ENCODE measurements at regions not wholly inside any gene's neighbourhood (a gene's known extent, or its start where the extent isn't known, plus 50 kb on each side); places are given as distances from the start of the nearest gene placed in this dataset.

- TF ChIP-seq, protein P1, sequence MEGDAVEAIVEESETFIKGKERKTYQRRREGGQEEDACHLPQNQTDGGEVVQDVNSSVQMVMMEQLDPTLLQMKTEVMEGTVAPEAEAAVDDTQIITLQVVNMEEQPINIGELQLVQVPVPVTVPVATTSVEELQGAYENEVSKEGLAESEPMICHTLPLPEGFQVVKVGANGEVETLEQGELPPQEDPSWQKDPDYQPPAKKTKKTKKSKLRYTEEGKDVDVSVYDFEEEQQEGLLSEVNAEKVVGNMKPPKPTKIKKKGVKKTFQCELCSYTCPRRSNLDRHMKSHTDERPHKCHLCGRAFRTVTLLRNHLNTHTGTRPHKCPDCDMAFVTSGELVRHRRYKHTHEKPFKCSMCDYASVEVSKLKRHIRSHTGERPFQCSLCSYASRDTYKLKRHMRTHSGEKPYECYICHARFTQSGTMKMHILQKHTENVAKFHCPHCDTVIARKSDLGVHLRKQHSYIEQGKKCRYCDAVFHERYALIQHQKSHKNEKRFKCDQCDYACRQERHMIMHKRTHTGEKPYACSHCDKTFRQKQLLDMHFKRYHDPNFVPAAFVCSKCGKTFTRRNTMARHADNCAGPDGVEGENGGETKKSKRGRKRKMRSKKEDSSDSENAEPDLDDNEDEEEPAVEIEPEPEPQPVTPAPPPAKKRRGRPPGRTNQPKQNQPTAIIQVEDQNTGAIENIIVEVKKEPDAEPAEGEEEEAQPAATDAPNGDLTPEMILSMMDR (IDR thresholded peaks at IDR 0.05; ENCODE audit: insufficient read depth, missing control alignments): no peak
- DNase-seq (ENCODE audit: insufficient read length, low spot score): no peak
- FAIRE-seq: no peak
Measured at GRCh38 chr22:27635435-27635834, 166.1 kb downstream of the MN1 start.

GRCh38 chr22:27635852-27636251, 165.7 kb downstream of the MN1 start:
- TF ChIP-seq, protein P1 (IDR thresholded peaks at IDR 0.05; ENCODE audit: insufficient read depth, missing control alignments): no peak
- no peak for DNase-seq (ENCODE audit: insufficient read length, low spot score)
- no peak for FAIRE-seq

DNA sequence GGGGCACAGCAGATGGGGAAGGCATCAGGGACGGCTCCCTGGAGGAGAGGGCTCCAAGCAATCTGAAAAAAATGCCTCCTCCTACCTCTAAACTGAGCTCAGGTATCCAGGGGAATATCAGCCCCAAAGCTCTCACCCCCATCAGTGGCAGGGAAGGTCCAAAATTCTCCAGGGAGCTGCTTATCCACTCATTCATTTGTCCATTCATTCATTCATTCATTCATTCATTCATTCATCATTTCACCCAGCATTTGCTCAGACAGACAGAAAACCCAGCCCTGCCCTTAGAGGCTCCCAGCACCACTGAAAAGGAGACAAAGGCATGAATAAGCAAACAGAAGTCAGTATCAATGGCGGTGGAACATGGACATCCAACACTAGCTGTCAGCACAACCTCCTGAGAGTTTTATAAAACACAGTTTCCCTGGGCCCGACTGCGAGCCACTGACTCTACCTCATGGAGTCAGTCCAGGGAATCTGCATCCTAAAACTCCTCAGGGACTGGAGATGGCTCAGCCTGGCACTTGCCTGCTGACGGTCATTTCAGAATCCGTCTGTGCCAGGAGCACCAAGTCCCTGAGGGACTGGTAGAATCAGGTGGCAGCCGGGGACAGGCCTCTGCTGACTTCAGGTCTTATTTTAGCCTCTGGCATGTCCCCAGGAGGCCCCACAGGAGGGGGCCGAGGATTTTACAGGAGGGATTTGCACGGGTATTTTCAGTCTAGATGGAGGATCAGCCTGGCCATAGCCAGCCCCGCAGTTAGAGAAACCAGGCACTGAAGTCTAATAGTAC, 164.6 kb downstream of the MN1 start:
- DNase-seq (ENCODE audit: insufficient read length, low spot score): no peak
- FAIRE-seq: no peak
- TF ChIP-seq, protein P1 (IDR thresholded peaks at IDR 0.05; ENCODE audit: insufficient read depth, missing control alignments): no peak

GRCh38 chr22:27637604-27638003, 164.0 kb downstream of the MN1 start:
- DNase-seq (ENCODE audit: insufficient read length, low spot score): no peak
- TF ChIP-seq, protein P1 (IDR thresholded peaks at IDR 0.05; ENCODE audit: insufficient read depth, missing control alignments): no peak
- FAIRE-seq: no peak

DNA sequence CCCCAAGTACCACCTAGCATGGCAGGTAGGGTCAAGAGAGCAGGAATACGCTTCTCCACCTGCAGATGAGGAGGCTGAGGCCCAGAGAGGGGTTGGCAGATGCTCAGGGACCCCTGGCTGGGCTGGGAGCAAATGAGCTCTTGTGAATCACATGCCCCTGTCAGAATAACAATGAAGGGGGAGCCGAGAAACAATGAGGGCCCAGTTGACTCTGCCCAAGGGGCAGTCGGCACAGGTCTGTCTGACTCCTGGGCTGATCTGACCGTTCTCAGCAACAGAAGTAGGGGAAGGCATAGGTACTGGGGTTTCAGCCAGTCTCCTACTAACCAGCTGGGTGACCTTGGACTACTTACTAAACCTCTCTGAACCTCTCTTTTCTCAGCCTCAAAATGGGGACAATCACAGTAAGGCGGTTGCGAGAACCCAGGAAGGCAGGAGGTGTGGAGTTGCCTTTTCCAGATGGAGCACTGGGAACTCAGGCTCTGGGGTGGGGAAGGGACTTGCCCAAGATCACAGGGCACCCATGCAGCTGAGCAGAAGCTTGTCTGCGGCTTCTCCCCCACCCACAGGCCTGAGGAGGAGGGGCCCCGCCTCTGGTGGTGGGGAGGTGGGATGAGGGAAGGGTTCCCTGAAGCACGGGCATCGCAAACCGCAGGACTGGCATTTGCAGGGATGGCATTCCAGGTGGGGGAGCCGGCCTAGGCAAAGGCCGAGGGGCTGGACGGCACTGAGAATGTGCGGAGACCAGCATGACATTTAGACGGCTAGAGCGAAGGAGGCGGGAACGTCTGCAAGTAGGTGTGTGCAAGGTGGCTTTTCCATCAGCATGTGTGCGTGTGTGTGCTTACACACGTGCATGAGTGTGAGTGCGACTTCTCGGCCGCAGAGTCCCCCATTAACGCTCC, 163.0 kb downstream of the MN1 start:
- DNase-seq (ENCODE audit: insufficient read length, low spot score): no peak
- FAIRE-seq: no peak
- TF ChIP-seq, protein P1 (IDR thresholded peaks at IDR 0.05; ENCODE audit: insufficient read depth, missing control alignments): no peak

GRCh38 chr22:27639248-27640086, 162.1 kb downstream of the MN1 start:
- DNase-seq (ENCODE audit: insufficient read length, low spot score) (no peak), FAIRE-seq (no peak)
- TF ChIP-seq, protein P1 (IDR thresholded peaks at IDR 0.05; ENCODE audit: insufficient read depth, missing control alignments): no peak

All from D721Med (cell line).